Astrocyte (in vitro differentiated cells and primary cell): ENCODE measurements at regions not wholly inside any gene's neighbourhood (a gene's known extent, or its start where the extent isn't known, plus 50 kb on each side); places are given as distances from the start of the nearest gene placed in this dataset.

Experiments
- DNase-seq: peaks from one replicate; pipeline ENCODE4 v3.0.0-alpha.2; 2010; ENCODE audit warnings: low read depth
- FAIRE-seq: peaks from 2 replicates; lab custom pipeline; 2011; peaks lifted over from hg19 to GRCh38; lab: Jason Lieb, UNC
- H2AFZ ChIP-seq: 2 replicates; pipeline ENCODE4 v1.6.0; 2012; ENCODE audit warnings: low read depth, low read length, inconsistent platforms
- H3K27ac ChIP-seq: 2 replicates; pipeline ENCODE4 v1.5.1; 2011; ENCODE audit warnings: low read depth, low read length, inconsistent platforms
- H3K27me3 ChIP-seq: 2 replicates; pipeline ENCODE4 v1.6.0; 2011; ENCODE audit warnings: low read length, inconsistent platforms; ENCODE audit not compliant: insufficient read depth
- H3K36me3 ChIP-seq: 2 replicates; pipeline ENCODE4 v1.5.1; 2011; ENCODE audit warnings: low read length, inconsistent platforms; ENCODE audit not compliant: insufficient read depth
- H3K4me1 ChIP-seq: 2 replicates; pipeline ENCODE4 v1.5.1; 2011; ENCODE audit warnings: low read length, inconsistent platforms; ENCODE audit not compliant: insufficient read depth
- H3K4me2 ChIP-seq: 2 replicates; pipeline ENCODE4 v1.6.0; 2012; ENCODE audit warnings: low read length, inconsistent platforms
- H3K4me3 ChIP-seq: 2 replicates; pipeline ENCODE4 v1.5.1; 2011; ENCODE audit warnings: low read depth, mild to moderate bottlenecking, low read length, inconsistent platforms; ENCODE audit not compliant: insufficient read depth
- H3K79me2 ChIP-seq: 2 replicates; pipeline ENCODE4 v1.6.0; 2012; ENCODE audit warnings: mild to moderate bottlenecking, low read length, inconsistent platforms; ENCODE audit not compliant: insufficient read depth
- H3K9ac ChIP-seq: 2 replicates; pipeline ENCODE4 v1.6.0; 2012; ENCODE audit warnings: mild to moderate bottlenecking, low read length, inconsistent platforms
- H3K9me3 ChIP-seq: 2 replicates; pipeline ENCODE4 v1.5.1; 2012; ENCODE audit warnings: low read depth, mild to moderate bottlenecking, low read length, inconsistent platforms; ENCODE audit not compliant: insufficient read depth
- H4K20me1 ChIP-seq: 2 replicates; pipeline ENCODE4 v1.6.0; 2012; ENCODE audit warnings: low read length, inconsistent platforms; ENCODE audit not compliant: insufficient read depth
- H3K27ac Mint-ChIP-seq: one replicate; pipeline ENCODE4 v1.8.0; 2021; ENCODE audit warnings: mild to moderate bottlenecking, mixed read lengths; ENCODE audit not compliant: unreplicated experiment
- H3K27me3 Mint-ChIP-seq: one replicate; pipeline ENCODE4 v1.8.0; 2021; ENCODE audit warnings: low read depth, mixed read lengths; ENCODE audit not compliant: unreplicated experiment
- H3K36me3 Mint-ChIP-seq: one replicate; pipeline ENCODE4 v1.8.0; 2021; ENCODE audit warnings: low read depth, mixed read lengths; ENCODE audit not compliant: unreplicated experiment
- H3K4me1 Mint-ChIP-seq: one replicate; pipeline ENCODE4 v1.8.0; 2021; ENCODE audit warnings: low read depth, mixed read lengths; ENCODE audit not compliant: unreplicated experiment
- H3K4me3 Mint-ChIP-seq: one replicate; pipeline ENCODE4 v1.8.0; 2021; ENCODE audit warnings: mild to moderate bottlenecking, moderate library complexity, mixed read lengths; ENCODE audit not compliant: unreplicated experiment
- H3K9me3 Mint-ChIP-seq: one replicate; pipeline ENCODE4 v1.8.0; 2021; ENCODE audit warnings: mild to moderate bottlenecking, mixed read lengths; ENCODE audit not compliant: unreplicated experiment
- CTCF ChIP-seq: IDR thresholded peaks from 2 replicates; pipeline ENCODE4 v1.5.1; 2011; ENCODE audit warnings: low read depth, mild to moderate bottlenecking, inconsistent platforms, low read length, moderate library complexity; ENCODE audit not compliant: insufficient read depth
- EZH2 ChIP-seq: IDR thresholded peaks from 2 replicates; pipeline ENCODE4 v1.6.1; 2012; ENCODE audit warnings: mild to moderate bottlenecking, low read length, inconsistent platforms; ENCODE audit not compliant: insufficient read depth

GRCh38 chr1:79692519-79692918 lies 686.0 kb upstream of the ADGRL4 start:
- no peak overlapping the region for H3K27ac ChIP-seq
- H3K4me3 ChIP-seq: no peak overlapping the region
- no peaks in the 10 kb centered on the region for H3K79me2 ChIP-seq
- no peaks in the 10 kb centered on the region for H3K9me3 Mint-ChIP-seq
- no peak overlapping the region for H3K27ac Mint-ChIP-seq
- DNase-seq (no peak), FAIRE-seq (no peak)
- no peaks in the 10 kb centered on the region for H3K9me3 ChIP-seq
- no peak overlapping the region for H3K4me3 Mint-ChIP-seq
- H3K36me3 Mint-ChIP-seq: no peaks in the 10 kb centered on the region
- no peak overlapping the region for H3K9ac ChIP-seq
- no peaks in the 10 kb centered on the region for H3K27me3 ChIP-seq
- H3K27me3 Mint-ChIP-seq: no peaks in the 10 kb centered on the region
- H3K36me3 ChIP-seq: no peaks in the 10 kb centered on the region
- H3K4me2 ChIP-seq: no peak overlapping the region
- peaks cover 4% of the 10 kb centered on the region for H3K4me1 Mint-ChIP-seq
- H4K20me1 ChIP-seq: no peaks in the 10 kb centered on the region
- TF ChIP-seq CTCF (no peak), EZH2 (no peak)
- H3K4me1 ChIP-seq: no peaks in the 10 kb centered on the region
- no peak overlapping the region for H2AFZ ChIP-seq

DNA sequence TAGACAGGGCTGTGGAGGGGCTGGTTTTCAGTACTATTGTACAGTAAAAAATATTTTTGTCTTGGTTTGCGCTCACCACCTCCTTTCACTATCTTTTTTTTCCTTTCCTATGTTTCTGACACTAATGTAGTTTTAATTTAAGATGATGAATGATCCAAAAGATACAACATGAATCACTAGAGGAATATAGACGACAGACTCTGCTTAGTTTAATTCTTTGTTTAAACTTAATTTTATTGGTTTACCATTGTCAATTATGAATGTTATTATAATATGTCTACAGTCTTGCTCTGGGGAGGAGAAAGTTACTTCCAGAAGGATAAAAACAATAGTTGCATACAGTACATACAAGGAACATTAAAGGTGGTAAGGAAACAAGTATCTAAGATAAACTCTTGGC lies 682.4 kb upstream of the ADGRL4 start:
- H3K36me3 Mint-ChIP-seq: no peaks in the 10 kb centered on the region
- FAIRE-seq (no peak), DNase-seq (no peak)
- H3K27me3 ChIP-seq: no peaks in the 10 kb centered on the region
- no peaks in the 10 kb centered on the region for H3K4me1 ChIP-seq
- H2AFZ ChIP-seq: no peak overlapping the region
- H3K27me3 Mint-ChIP-seq: no peaks in the 10 kb centered on the region
- H3K36me3 ChIP-seq: no peaks in the 10 kb centered on the region
- H3K27ac ChIP-seq: no peak overlapping the region
- no peaks in the 10 kb centered on the region for H3K79me2 ChIP-seq
- H3K4me3 Mint-ChIP-seq: no peak overlapping the region
- H3K4me3 ChIP-seq: no peak overlapping the region
- no peaks in the 10 kb centered on the region for H4K20me1 ChIP-seq
- H3K9me3 ChIP-seq: no peaks in the 10 kb centered on the region
- H3K9ac ChIP-seq: no peak overlapping the region
- H3K9me3 Mint-ChIP-seq: no peaks in the 10 kb centered on the region
- no peaks in the 10 kb centered on the region for H3K4me1 Mint-ChIP-seq
- H3K27ac Mint-ChIP-seq: no peak overlapping the region
- TF ChIP-seq CTCF: no peak
- no peak for TF ChIP-seq EZH2
- H3K4me2 ChIP-seq: no peak overlapping the region

DNA sequence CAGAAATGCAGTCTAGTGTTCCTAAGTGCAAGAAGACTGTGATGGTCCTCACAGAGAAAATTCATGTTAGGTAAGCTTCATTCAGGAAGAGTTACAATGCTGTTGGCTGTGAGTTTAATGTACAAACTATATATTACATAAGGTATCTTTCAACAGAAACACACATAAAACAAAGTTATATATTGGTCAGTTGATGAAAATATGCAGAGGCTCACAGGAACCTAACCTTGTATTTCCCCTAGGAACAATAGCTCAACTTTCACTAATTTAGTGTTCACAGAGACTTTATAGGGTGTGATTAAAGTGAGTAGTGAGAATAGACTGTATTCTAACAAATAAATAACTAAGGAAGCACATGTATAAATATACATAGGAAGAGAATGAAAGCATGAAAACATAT lies 676.9 kb upstream of the ADGRL4 start:
- Histone ChIP-seq H3K4me3 (no peak overlapping the region), H3K4me2 (no peak overlapping the region), H3K36me3 (no peaks in the 10 kb centered on the region), H3K9me3 (no peaks in the 10 kb centered on the region), H3K27me3 (no peaks in the 10 kb centered on the region), H4K20me1 (no peaks in the 10 kb centered on the region), H3K9ac (no peak overlapping the region), H2AFZ (no peak overlapping the region), H3K79me2 (no peaks in the 10 kb centered on the region), H3K27ac (no peak overlapping the region), H3K4me1 (no peaks in the 10 kb centered on the region)
- H3K27me3 Mint-ChIP-seq: no peaks in the 10 kb centered on the region
- no peaks in the 10 kb centered on the region for H3K4me1 Mint-ChIP-seq
- DNase-seq (no peak), FAIRE-seq (no peak)
- no peak overlapping the region for H3K4me3 Mint-ChIP-seq
- H3K36me3 Mint-ChIP-seq: no peaks in the 10 kb centered on the region
- TF ChIP-seq CTCF (no peak), EZH2 (no peak)
- no peaks in the 10 kb centered on the region for H3K9me3 Mint-ChIP-seq
- H3K27ac Mint-ChIP-seq: no peak overlapping the region
